ELF-1 (cell line): ENCODE measurements at regions not wholly inside any gene's neighbourhood (a gene's known extent, or its start where the extent isn't known, plus 50 kb on each side); places are given as distances from the start of the nearest gene placed in this dataset.
"Not testable (repeated sequence)": the region's sequence is repeated elsewhere in the genome, so short reads cannot be mapped to it uniquely, and the experiment has no call there.

Source experiments
- DNase-seq: peaks from one replicate; pipeline ENCODE4 v3.0.0-alpha.2; 2016; ENCODE audit warnings: low read depth, low spot score

DNA sequence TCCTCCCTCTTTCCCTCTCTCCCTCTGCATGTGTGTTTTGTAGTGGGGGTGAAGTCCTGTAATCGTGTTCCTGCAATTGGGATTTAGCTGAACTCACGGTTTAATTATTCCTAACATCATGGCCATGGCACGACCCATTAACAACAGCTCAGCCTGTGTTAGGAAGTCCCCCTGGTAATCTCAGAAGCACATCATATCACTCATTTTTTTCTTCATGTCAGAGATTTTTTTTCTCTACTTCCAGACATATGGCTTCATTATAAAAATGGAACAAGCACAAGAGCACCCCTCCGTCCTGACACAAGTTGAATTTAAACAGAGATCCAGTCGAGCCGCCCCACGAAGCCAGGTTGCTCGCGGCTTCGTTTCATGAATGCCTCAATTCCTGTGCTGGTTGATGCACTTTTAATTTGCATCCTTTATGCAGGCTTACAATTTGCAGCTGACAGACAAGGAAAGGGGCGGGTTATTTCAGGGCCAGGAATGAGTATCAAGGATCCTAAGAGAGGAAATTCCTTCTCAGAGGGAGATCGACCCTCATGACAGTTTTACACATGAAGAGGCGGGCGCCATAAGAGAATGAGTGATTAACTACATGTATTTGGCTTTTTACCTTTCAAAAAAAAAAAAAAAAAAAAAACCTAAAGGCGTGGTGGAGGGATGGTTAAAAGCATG is 192.9 kb downstream of the MAF start:
- no peak for DNase-seq

DNA sequence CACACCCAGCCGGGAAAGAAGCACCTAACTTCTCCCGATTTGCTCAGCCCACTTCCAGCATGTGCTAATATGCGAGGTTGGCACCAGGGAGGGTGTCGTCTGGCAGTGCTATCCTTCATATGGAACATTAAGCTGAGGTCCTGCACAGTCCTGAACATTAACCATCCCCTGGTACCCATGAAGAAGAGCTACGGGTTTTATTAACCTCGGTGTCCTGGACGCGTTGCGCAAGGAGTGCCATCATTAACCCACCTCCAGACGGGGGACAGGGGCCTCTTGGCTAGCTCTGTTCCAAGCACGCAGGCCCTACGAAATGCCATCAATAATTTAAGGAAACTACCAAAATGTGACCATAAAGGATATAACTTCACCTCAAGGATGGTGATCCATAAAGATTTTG is 193.5 kb downstream of the MAF start:
- DNase-seq = no peak

DNA sequence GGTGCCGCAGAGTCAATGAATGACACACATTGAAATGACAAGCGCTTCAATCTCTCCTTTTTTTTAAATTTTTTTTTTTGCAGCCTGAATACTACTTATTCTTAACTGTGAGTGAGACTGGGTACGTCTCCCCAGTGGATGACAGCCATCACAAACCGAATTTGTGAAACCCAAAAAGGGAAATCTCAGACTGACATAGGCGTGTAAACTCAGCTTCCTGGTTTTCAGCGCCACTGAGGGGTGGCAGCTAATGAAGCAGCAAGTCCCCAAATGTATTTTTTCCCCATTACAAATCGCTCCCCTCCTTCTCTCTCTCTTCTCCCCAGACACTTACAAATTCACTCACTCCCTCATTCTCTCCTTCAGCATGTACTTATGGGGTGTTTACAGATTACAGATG is 196.0 kb downstream of the MAF start:
- no peak for DNase-seq

DNA sequence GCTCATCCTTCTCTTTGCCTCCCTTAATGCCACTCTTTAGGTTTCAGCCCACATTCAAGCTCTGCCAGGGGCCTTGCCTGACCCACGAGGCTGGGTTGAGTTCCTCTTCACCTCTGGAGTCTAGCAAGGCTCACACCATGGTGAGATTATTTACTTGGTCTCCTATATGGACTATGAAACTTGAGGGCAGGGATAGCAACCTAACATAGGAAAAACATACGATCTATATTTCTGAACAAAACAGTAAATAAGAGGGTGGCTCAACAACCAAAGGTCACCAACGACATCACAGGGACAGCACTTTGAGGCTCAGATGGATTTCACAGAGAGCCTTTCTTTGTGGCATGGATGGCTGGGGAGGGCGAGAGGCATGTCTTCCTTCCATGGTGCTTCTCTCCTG is 197.0 kb downstream of the MAF start:
- no peak for DNase-seq

DNA sequence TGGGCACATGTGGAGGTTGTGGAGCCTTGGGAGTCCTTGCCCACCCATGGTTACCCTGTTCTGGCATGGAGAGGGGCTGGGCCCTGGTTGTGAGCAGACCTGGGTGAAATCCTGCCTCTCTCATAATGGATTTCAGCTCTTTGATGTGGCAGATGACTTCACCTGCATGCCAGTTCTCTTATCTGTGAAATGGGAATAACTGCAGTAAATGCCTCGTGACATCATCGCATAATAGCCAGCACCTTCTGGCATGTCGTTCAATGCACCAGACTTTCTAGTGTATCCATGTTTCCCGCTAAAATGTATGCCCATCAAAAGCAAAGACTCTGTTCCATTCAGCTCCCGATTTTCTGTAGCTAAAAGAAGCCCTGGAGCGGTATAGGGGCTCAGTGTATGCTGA is 197.6 kb downstream of the MAF start:
- DNase-seq = no peak

DNA sequence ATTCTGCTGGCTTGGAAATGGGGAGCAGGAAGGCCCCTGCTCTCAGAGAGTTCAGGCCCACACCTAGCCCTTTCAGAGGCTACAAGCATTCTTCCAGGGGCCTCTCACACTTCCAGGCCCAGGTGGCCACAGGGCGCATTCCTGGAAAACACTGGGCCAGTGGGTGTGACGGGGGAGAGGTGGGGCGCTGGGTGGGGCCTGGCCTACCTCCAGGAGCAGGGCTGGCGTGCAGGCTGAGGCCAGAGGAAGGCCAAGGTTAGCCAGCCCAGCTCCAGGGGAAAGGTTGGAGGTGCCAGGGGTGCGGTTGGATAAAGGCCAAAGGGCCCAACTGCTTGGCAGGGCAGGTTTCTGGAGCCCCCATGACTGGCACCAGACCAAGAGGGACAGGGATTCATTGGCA is 198.2 kb downstream of the MAF start:
- DNase-seq = peak; percentile 44

DNA sequence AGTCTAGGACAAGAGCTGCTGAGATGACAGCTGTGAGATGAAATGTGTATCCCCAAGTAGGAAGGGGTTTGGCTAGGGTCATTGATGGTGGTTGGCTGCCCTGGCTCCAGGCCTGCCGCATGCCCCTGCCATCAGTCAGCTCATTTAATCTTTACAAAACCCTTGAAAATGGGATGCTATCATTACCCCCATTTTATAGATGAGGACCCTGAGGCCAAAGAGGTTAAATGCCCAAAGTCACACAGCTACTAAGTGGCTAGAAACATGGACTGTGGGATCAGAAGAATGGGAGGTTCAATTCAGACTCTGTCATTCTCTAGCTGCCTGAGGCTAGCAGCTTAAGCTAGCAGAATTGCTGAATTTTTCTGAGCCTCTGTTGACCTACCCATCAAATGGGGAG is 198.8 kb downstream of the MAF start:
- DNase-seq = no peak

DNA sequence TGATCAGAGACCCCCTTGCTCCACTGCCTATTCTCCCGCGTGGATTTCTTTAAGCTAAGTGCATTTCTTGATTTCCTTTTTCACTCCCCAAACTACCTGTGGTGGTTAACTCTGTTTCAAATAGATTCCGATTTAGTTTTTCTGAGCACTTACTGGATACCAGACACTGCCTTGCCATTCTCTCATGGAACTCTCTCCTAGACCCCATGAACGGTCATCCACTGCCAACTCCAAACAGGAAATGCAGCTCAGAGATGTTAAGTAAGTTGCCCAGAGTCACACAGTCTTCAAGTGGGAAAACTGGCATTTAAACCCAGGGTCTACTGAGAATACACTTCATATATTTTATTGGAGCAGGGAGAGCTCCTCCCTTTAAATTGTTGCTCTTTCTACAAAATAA is 199.4 kb downstream of the MAF start:
- no peak for DNase-seq

DNA sequence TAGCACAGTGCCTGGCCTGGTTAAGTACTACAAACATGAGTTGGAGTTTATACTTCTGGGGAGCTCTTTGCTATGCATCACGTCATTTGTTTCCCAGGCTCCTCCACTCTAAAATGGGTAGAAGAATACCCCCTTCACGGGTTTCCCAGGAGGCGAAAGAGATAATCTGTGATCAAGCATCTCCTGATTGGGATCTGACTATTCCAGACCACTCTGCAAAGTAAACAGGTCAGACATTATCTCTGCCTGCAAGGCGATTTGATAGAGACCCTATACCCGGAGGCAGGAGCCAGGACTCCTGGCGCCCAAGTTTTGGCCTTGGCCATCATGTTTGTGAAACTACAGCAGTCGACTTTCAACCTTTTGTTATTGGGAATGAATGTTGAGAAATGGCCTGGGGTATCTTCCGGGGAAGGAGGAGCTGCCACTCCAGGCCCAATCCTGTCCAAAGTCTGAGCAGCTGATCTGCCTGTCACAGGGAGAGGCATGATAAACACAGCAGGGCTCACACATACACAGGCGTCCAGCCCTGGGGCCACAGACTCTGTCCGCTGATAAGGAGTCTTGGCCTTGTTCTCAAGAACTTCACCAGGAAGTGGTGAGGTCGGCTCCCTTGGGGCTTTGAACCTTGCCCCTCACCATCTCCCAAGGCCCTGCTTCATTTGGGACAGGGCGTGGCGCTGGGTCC is 199.9 kb downstream of the MAF start:
- peak; percentile 95 for DNase-seq

DNA sequence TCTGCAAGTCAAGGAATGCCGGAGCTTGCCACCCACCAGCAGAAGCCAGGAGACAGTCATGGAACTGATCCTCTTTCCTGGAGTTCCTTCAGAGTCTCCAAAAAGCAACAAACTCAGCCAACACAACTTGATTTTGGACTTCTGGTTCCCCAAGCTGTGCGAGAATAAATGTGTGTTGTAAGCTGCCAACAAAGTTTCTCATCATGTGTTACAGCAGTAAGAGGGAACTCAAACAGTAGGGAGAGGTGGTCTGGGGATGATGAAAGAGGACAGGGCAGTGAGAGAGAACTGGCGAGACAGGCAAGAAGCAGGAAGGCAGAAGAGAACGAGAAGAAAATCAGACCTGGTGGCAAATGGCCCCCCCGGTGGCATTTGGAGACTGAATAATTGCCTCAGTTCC is 204.9 kb downstream of the MAF start:
- DNase-seq = no peak

DNA sequence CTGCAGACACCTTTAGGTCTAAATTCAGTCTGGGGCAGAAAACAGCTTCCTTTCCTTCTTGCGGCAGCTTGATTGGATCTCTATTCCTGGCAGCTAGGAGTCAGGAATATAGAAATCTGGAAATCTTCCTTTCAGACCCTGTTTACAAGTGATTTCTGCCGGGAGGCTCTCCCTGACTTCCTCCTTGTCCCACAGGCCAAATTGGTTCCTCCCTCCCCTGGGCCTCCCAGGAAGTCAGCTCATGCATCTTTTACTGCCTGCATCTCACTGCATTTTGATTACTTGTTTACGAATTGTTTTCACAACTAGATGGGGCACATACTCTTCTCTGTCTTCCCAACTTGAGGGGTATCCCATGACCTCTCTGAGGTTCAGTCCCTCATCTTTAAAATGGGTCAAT is 206.3 kb downstream of the MAF start:
- DNase-seq = no peak

DNA sequence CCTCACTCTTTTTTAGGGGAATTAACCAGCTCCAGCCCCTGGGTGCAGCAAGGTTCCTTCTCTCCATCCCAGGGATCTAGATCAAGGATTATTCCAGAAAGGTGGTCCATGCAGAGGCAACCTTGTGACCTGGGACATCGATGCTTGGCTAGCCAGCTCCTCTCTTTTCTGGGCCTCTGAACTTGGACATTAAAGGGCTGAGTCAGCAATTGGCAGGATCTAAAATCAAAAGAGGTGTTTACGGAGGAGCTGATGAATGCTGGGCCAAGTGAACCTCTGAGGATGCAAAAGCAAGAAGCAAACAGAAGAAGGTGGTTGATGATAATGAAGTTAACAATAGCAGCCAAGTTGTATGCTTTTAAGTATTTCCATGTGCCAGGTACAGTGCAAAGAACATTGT is 207.0 kb downstream of the MAF start:
- no peak for DNase-seq

DNA sequence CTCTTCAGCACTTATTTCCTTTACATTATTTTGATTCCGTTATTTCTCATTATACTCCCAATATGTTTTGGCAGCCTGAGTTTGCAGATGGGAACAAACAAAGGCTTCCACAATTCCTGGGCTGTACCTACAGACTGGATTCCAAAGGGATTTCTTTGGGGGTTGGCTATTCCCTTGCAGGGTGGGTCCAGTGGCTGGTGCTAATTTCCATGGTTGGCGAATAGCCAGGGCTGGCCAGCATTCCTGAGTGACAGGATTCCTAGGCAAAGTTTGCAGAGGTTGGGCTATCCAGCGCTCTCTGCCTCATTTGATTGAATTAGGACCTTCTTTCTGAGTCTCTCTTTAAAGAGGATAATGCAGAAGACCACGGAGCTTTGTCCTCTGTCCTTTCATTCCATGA is 207.4 kb downstream of the MAF start:
- no peak for DNase-seq

DNA sequence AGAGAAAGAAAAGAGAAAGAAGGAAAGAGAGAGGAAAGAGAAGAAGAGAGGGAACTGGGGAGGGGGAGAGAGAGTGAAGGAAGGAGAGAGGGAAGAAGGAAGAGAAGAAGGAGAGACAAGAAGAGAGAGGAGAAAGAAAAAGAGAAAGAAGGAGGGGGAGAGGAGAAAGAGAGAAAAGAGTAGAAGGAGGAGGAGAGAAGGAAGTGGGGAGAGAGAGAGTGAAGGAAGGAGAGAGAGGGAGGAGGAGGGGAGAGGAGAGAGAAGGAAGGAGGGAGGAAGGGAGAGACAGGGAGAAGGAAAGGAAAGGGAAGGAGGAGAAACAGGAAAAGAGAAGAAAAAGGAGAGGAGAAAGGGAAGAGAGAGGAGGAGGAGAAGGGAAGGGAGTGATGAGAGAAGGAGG is 208.5 kb downstream of the MAF start:
- no peak for DNase-seq

DNA sequence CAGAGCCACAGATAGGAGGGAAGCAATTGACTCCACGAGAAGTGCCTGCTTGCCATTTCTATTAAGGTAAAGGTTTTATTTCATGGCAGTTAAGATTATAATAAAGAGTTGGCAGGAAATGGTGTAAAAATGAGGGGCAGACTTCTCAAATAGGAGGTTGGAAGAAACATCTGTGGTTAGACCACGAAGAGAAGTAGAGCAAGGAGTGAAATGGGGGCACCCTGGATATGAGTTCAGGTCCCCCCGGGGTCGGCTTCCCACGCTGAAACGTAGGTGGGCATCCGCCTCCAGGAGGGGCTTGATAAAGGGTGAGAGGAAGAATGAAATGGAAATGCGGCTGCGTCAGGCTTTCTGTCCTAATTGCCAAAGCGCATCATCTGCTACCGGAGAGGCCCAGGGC is 209.1 kb downstream of the MAF start:
- DNase-seq = no peak

DNA sequence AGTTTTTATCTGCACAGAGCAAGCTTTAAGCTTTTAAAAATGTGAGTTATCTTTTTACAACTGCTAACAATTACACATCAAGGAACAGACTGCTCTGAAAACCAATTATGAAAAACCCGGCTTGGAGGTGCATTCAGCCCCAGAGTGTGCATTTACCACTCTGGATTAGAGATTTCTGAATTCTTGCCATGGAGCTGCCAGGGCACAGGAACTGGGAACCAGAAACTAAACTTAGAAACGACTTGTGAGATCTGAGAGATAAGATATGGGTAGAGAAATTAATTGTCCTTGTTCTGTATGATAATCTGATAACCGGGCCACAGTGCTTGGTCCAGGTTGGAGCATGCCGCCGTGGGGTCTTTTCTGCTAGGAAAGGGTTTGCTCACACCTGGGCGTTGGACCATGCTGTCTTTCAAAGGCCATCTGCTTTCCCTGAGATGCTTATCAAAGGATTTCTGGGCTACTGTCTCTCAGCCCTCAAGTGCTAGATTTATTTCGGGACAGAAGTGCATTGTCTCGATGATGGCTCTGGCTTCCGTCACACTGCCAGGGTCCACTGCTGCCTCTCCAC is 210.0 kb downstream of the MAF start:
- no peak for DNase-seq

DNA sequence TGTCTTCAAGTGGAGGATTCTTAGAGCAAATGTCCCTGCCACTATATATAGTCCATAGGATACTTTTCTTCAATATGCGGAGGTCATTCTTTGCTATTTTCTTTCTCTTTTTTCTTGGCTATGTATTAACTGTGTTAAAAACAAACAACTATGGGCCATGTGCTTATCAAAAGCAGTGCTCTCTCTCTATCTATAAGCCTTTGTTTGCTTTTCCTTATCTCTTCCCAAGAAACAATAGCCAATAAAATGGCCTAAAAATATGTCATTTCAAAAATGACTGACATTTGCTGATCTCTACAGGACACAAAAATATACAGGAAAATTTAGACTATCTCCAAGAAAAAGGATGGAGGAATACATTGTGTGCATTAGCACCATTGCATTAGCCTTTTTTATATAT is 212.1 kb downstream of the MAF start:
- DNase-seq = no peak

DNA sequence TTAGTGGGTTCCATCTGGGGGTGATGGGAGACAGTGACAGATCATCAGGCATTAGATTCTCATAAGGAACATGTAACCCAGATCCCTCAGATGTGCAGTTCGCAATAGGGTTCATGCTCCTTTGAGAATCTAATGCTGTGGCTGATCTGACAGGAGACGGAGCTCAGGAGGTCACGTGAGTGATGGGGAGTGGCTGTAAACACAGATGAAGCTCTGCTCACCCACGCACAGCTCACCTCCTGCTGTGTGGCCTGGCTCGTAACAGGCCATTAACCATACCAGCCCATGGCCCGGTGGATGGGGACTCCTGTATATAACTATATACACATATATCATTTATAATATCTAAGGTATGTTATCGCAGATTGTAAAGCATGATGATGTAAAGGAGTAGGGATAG is 214.2 kb downstream of the MAF start:
- DNase-seq = no peak

DNA sequence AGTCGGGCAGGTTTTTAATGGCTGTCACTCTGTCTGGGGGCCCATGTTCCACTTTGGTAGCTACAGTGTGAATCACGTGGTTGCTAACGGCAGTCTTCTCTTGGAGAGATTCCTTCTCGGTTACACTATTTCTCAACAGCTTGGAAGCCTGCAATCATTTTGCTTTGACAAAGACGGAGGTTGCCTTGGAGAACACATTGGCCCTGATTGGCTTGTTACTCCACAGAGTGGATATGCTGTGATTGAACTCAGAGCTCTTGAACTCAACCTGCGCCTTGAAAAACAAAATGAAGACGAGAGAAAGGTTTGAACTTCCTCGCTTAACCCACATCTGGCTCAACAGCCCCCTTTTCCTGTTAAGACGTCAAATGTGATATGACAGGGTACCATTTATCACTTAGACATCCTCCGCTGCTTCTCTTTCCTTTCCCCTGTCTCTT is 218.9 kb downstream of the MAF start:
- DNase-seq = no peak

DNA sequence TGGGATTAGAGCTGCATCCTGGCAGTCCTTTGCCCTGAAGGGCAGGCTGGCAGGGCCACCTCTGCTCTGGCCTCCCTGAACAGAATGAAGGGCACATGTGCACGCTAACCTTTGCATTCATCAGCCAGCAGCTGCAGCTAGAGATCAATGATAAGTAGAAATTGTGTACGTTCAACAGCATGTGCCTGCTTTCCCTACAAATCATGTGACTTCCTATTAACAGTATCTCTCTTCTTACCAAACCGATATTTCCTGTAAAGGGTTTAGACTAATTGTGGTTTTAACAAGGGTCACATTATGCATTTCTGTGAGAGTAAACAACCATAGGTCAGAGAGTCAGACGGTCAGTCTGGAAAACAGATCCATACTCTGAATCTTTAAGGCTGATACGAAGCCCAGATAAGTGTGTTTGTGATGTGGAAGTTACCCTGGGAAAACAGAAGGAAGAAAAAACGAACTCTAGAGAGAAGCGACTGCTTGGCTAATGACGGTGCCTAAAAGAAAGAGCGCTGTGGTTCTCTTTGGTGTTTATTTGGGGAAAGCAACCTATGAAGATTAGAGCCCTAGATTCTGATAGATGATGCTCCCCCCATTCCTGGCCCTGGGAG is 219.4 kb downstream of the MAF start:
- DNase-seq = no peak

DNA sequence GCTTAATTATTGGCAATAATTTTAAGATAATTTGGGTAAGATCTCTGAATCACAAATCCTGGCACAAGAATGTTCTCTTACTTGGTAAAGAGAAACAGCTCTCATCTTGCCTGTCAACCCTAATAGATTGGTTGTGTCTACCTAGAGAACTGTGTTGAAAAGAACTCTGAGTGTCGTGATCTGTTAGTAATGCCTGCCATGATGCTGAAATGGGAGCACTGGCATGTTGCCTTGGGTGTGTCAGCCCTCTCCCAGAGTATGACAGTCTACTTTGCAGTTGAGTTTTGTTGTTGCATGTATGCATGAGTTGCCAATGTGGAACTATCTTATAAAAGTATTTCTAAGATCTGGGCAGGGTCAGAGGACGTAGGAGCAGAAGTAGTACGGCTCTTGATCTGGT is 221.4 kb downstream of the MAF start:
- no peak for DNase-seq

DNA sequence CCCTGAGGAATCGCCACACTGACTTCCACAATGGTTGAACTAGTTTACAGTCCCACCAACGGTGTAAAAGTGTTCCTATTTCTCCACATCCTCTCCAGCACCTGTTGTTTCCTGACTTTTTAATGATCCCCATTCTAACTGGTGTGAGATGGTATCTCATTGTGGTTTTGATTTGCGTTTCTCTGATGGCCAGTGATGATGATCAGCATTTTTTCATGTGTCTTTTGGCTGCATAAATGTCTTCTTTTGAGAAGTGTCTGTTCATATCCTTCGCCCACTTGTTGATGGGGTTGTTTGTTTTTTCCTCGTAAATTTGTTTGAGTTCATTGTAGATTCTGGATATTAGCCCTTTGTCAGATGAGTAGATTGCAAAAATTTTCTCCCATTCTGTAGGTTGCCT is 223.5 kb downstream of the MAF start:
- not testable (repeated sequence) for DNase-seq

DNA sequence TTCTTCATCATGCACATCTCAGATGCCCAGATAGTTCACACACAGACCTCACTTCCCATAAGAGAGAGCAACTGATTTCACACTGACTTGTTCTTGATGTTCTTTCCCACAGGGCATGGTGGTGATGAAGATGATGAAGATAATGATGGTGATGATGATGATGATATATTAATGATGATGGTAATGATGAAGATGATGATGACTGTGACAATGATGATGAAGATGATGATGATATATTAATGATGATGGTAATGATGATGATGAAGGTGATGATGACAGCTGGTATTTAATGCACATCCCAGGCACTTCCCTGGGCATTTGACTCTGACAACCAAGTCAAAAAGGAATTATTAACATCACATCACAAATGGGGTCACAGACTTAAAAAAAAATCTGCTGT is 225.2 kb downstream of the MAF start:
- DNase-seq = no peak
